ENCODE measurements at regions not wholly inside any gene's neighbourhood (a gene's known extent, or its start where the extent isn't known, plus 50 kb on each side); places are given as distances from the start of the nearest gene placed in this dataset.

DNA sequence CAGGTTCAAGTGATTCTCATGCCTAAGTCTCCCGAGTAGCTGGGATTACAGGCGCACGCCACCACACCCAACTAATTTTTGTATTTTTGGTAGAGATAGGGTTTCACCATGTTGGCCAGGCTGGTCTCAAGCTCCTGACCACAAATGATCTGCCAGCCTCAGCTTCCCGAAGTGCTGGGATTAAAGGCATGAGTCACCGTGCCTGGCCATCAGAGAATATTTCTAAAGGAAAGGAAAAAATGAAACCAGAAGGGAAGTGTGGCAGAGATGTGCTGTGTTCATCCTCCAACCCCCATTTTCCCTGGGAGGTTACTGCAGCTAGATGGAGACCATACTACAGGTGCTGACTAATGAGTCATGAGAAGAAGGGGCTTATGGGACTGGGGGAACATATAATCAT is 964.1 kb downstream of the TTLL7 start:
- peaks cover 0 to 19% (median 0%) of the 10 kb centered on the region in 12 donors for H3K9me3 ChIP-seq
- no peak overlapping the region for H3K27ac ChIP-seq
- no peak overlapping the region for H3K4me3 ChIP-seq
- no peaks in the 10 kb centered on the region for H3K4me1 ChIP-seq
- intact Hi-C loops (cut with DNase I): no loop called here
- TF ChIP-seq POLR2A (IDR thresholded peaks at IDR 0.05): no peak
- TF ChIP-seq, protein P1, sequence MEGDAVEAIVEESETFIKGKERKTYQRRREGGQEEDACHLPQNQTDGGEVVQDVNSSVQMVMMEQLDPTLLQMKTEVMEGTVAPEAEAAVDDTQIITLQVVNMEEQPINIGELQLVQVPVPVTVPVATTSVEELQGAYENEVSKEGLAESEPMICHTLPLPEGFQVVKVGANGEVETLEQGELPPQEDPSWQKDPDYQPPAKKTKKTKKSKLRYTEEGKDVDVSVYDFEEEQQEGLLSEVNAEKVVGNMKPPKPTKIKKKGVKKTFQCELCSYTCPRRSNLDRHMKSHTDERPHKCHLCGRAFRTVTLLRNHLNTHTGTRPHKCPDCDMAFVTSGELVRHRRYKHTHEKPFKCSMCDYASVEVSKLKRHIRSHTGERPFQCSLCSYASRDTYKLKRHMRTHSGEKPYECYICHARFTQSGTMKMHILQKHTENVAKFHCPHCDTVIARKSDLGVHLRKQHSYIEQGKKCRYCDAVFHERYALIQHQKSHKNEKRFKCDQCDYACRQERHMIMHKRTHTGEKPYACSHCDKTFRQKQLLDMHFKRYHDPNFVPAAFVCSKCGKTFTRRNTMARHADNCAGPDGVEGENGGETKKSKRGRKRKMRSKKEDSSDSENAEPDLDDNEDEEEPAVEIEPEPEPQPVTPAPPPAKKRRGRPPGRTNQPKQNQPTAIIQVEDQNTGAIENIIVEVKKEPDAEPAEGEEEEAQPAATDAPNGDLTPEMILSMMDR (IDR thresholded peaks at IDR 0.05): no peak
- 83 to 96% (median 94%) methylated on average over 5 of the region's 5 CpGs for WGBS, 4 donors
- ATAC-seq (no peak), DNase-seq (no peak)
- H3K27me3 ChIP-seq: no peaks in the 10 kb centered on the region
- H3K36me3 ChIP-seq: no peaks in the 10 kb centered on the region

DNA sequence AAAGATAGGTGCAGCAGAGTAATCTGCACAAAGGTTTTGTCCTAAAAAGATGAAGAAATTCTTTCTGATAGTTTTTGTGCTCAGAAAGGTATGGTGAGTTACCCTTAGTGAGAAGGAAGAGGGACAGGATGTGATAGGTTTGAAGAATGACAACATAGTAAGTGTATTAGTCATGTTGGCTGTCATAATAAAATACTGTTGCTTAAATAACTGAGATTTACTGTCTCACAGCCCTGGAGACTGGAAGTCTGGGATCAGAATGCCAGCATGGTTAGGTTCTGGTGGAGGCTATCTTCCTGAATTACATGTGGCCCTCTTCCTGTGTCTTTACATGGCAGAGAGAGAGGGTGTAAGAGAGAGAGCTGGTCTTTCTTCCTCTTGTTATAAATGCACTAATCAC is 965.2 kb downstream of the TTLL7 start:
- no peak for DNase-seq
- intact Hi-C loops (cut with DNase I): no loop called here
- ATAC-seq: no peak

DNA sequence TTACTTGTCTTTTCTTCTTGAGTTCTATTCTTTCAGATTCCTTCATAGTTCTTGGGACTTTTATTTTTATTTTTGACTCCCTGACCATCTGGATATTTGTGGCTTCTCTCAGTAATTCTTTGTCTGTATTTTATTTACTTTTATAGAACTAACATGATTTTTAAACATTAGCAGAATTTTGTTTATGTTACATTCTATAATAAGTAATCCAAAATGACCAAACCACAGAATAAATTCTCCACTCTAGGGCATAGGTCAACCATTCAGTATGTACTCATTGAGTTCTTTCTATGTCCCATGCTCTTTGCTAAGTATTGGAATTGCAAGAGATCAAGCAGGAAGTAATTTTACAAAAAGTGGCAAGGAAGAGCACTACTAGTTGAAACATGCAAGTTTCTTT is 969.0 kb downstream of the TTLL7 start:
- Histone ChIP-seq H3K4me3 (no peak overlapping the region), H3K36me3 (no peaks in the 10 kb centered on the region), H3K27me3 (no peaks in the 10 kb centered on the region), H3K9me3 (peaks cover 0 to 4% (median 0%) of the 10 kb centered on the region in 12 donors), H3K27ac (no peak overlapping the region), H3K4me1 (peaks cover 0 to 3% (median 0%) of the 10 kb centered on the region in 12 donors)
- intact Hi-C loops (cut with DNase I): no loop called here
- DNase-seq: no peak
- ATAC-seq: no peak
- TF ChIP-seq, protein P1 (IDR thresholded peaks at IDR 0.05): no peak
- no peak for TF ChIP-seq POLR2A (IDR thresholded peaks at IDR 0.05)

More for the DNA sequence above, 965.2 kb downstream of the TTLL7 start:
- peaks cover 0 to 18% (median 0%) of the 10 kb centered on the region in 12 donors for H3K9me3 ChIP-seq
- no peak overlapping the region for H3K4me3 ChIP-seq
- no peaks in the 10 kb centered on the region for H3K36me3 ChIP-seq
- H3K27ac ChIP-seq: no peak overlapping the region
- H3K27me3 ChIP-seq: no peaks in the 10 kb centered on the region
- TF ChIP-seq, protein P1 (IDR thresholded peaks at IDR 0.05): no peak
- no peaks in the 10 kb centered on the region for H3K4me1 ChIP-seq

DNA sequence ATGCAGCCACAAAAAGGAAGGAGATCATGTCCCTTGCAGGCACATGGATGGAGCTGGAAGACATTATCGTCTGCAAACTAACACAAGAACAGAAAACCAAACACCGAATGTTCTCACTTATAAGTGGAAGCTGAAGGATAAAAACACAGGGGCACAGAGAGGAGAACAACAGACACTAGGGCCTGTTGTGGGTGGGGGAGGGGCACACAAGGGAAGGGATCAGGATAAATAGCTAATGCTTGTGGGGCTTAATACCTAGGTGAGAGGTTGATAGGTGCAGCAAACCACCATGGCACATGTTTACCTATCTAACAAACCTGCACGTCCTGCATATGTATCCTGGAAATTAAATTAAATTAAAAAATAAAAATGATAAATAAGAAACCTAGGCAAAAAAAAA is 969.9 kb downstream of the TTLL7 start:
- DNase-seq: no peak
- H3K9me3 ChIP-seq: peaks cover 0 to 4% (median 0%) of the 10 kb centered on the region in 12 donors
- no peak for ATAC-seq
- H3K27ac ChIP-seq: no peak overlapping the region
- peaks cover 0 to 12% (median 3%) of the 10 kb centered on the region in 12 donors for H3K4me1 ChIP-seq
- no peak for TF ChIP-seq POLR2A (IDR thresholded peaks at IDR 0.05)
- TF ChIP-seq, protein P1 (IDR thresholded peaks at IDR 0.05): no peak
- no peaks in the 10 kb centered on the region for H3K36me3 ChIP-seq
- intact Hi-C loops (cut with DNase I): no loop called here
- H3K4me3 ChIP-seq: no peak overlapping the region
- 94 to 96% (median 95%) methylated on average over 3 of the region's 3 CpGs for WGBS, 4 donors
- no peaks in the 10 kb centered on the region for H3K27me3 ChIP-seq
